AG09319 (cell line): ENCODE measurements at regions not wholly inside any gene's neighbourhood (a gene's known extent, or its start where the extent isn't known, plus 50 kb on each side); places are given as distances from the start of the nearest gene placed in this dataset.

Source experiments
- DNase-seq: peaks from one replicate; pipeline ENCODE4 v3.0.0-alpha.2; 2010; ENCODE audit warnings: low read depth; ENCODE audit errors: extremely low read depth
- CTCF ChIP-seq: IDR thresholded peaks from 2 replicates; pipeline ENCODE4 v1.5.1; 2011; ENCODE audit warnings: low read depth, mild to moderate bottlenecking, inconsistent platforms, low read length, moderate library complexity

GRCh38 chr11:70694371-70694770, 296.0 kb downstream of the CTTN start:
- DNase-seq, result no peak
- no peak for TF ChIP-seq CTCF

- no peak for TF ChIP-seq CTCF
- DNase-seq, result no peak
These were observed 297.0 kb downstream of the CTTN start for GRCh38 chr11:70695086-70695960.

GRCh38 chr11:70696076-70696475, 297.7 kb downstream of the CTTN start:
- DNase-seq, result no peak
- TF ChIP-seq CTCF, result no peak

- TF ChIP-seq CTCF, result no peak
- DNase-seq, result no peak
These were observed 298.2 kb downstream of the CTTN start for GRCh38 chr11:70696564-70696963.

- no peak for TF ChIP-seq CTCF
- no peak for DNase-seq
These were observed 299.4 kb downstream of the CTTN start for GRCh38 chr11:70697701-70698100.

GRCh38 chr11:70698871-70699270, 300.5 kb downstream of the CTTN start:
- TF ChIP-seq CTCF, result no peak
- DNase-seq, result no peak

GRCh38 chr11:70699294-70700221, 301.2 kb downstream of the CTTN start:
- TF ChIP-seq CTCF, result no peak
- no peak for DNase-seq
